Gastroesophageal sphincter (tissue), 4 donors: ENCODE measurements at regions not wholly inside any gene's neighbourhood (a gene's known extent, or its start where the extent isn't known, plus 50 kb on each side); places are given as distances from the start of the nearest gene placed in this dataset.

ENCODE experiments used
- ATAC-seq: fragments of 150-250 bp; one replicate; pipeline ENCODE4 v1.9.1; 2016; ENCODE audit warnings: mild to moderate bottlenecking, moderate library complexity
- H3K27ac ChIP-seq, 4 donors: fragments of 200-600 bp; sonication (generic) in 3 of 4; 1 replicate in 3 of 4; 2 replicates in 1 of 4; pipeline ENCODE4 v1.5.1; 2016 to 2019
- H3K27me3 ChIP-seq: fragments of 200-600 bp; sonication (generic); one replicate; pipeline ENCODE4 v1.5.1; 2019
- H3K36me3 ChIP-seq, 2 donors: fragments of 200-600 bp; sonication (generic); one replicate each; pipeline ENCODE4 v1.5.1; 2019; ENCODE audit warnings: control low read depth in 1 of 2
- H3K4me1 ChIP-seq, 3 donors: fragments of 200-600 bp; sonication (generic); 1 replicate in 2 of 3; 2 replicates in 1 of 3; pipeline ENCODE4 v1.5.1; 2016 to 2019; ENCODE audit warnings: control low read depth in 2 of 3
- H3K4me3 ChIP-seq, 2 donors: fragments of 200-600 bp; sonication (generic); one replicate each; pipeline ENCODE4 v1.5.1; 2019; ENCODE audit warnings: mild to moderate bottlenecking in 1 of 2, moderate library complexity in 1 of 2
- H3K9me3 ChIP-seq, 3 donors: fragments of 200-600 bp; sonication (generic); one replicate each; pipeline ENCODE4 v1.5.1; 2017 to 2019; ENCODE audit warnings: control low read depth in 2 of 3
- EP300 ChIP-seq: sonication (generic); formaldehyde crosslinking; IDR thresholded peaks from one replicate; pipeline ENCODE4 v1.6.1; 2017; ENCODE audit warnings: antibody characterized with exemption, mild to moderate bottlenecking
- POLR2A ChIP-seq, 2 donors: fragments of 450-650 bp; IDR thresholded peaks; one replicate each; pipeline ENCODE4 v1.6.1; 2017; ENCODE audit warnings: antibody characterized with exemption in 2 of 2, mild to moderate bottlenecking in 2 of 2, moderate library complexity in 1 of 2
- POLR2AphosphoS5 ChIP-seq: sonication (generic); formaldehyde crosslinking; IDR thresholded peaks from one replicate; pipeline ENCODE4 v1.6.1; 2017; ENCODE audit warnings: antibody characterized with exemption
- WGBS, 2 donors: methylation state at CpG; one replicate each; pipeline ENCODE4 v1.1.5; 2018; ENCODE audit warnings: low coverage in 1 of 2; 5-methylcytosine and 5-hydroxymethylcytosine counted together
- TF ChIP-seq, protein P1 (sequence below), 4 experiments: fragments of 200-600 bp in 2 of 4; fragments of 450-650 bp in 2 of 4; sonication (generic) in 1 of 4; IDR thresholded peaks; one replicate each; pipeline ENCODE4 v1.5.1; 2017 to 2019; ENCODE audit warnings: antibody characterized with exemption in 4 of 4, mild to moderate bottlenecking in 2 of 4, moderate library complexity in 2 of 4

DNA sequence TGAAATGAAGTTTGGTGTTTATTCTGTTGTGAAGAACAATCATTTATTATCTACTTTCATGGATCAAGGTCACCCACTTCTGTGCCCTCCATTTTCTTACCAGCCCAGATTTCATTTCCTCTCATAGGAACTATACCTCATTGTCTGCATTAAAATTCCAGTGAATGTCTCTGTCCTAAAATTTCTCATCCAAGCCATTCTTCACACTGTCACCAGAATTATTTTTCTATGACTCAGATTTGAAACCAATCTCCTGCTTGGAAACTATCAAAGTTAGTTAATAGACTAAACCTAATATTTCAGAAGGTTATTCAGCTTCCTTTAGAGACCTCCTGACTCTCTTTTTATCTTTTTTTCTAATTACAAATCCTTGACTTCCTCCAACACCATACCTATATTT is 364.1 kb upstream of the CBLB start:
- Histone ChIP-seq H3K36me3 (no peaks in the 10 kb centered on the region), H3K4me1 (no peaks in the 10 kb centered on the region), H3K9me3 (no peaks in the 10 kb centered on the region), H3K27me3 (no peaks in the 10 kb centered on the region), H3K27ac (no peak overlapping the region), H3K4me3 (no peak overlapping the region)
- ATAC-seq = no peak
- TF ChIP-seq POLR2A (IDR thresholded peaks at IDR 0.05) (no peak), POLR2AphosphoS5 (no peak), EP300 (no peak)
- TF ChIP-seq, protein P1, sequence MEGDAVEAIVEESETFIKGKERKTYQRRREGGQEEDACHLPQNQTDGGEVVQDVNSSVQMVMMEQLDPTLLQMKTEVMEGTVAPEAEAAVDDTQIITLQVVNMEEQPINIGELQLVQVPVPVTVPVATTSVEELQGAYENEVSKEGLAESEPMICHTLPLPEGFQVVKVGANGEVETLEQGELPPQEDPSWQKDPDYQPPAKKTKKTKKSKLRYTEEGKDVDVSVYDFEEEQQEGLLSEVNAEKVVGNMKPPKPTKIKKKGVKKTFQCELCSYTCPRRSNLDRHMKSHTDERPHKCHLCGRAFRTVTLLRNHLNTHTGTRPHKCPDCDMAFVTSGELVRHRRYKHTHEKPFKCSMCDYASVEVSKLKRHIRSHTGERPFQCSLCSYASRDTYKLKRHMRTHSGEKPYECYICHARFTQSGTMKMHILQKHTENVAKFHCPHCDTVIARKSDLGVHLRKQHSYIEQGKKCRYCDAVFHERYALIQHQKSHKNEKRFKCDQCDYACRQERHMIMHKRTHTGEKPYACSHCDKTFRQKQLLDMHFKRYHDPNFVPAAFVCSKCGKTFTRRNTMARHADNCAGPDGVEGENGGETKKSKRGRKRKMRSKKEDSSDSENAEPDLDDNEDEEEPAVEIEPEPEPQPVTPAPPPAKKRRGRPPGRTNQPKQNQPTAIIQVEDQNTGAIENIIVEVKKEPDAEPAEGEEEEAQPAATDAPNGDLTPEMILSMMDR (IDR thresholded peaks at IDR 0.05) = no peak

DNA sequence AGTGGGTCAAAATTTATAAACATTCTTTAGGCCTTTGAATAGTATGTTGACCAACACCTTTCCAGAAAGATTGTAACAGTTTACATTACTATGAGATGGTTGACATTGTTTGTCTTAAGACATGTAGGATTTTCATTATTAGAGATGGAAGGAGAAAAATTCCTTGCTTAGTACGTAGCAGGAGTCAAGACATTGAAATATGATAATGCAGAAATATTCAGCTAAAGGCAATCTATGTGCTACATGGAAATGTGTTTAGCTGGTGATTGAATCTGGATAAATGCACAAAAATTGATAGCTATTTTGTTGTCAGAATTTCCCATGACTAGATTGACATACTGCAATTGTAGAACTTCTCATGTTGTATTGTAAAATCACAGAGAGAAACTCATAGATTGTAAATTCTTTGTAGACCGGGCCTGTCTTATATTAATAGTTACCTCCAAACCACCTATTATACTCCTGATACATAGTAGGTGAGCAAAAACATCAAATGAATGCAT is 370.4 kb upstream of the CBLB start:
- 75 to 87% methylated on average over 2 of the region's 2 CpGs for WGBS, 2 donors

DNA sequence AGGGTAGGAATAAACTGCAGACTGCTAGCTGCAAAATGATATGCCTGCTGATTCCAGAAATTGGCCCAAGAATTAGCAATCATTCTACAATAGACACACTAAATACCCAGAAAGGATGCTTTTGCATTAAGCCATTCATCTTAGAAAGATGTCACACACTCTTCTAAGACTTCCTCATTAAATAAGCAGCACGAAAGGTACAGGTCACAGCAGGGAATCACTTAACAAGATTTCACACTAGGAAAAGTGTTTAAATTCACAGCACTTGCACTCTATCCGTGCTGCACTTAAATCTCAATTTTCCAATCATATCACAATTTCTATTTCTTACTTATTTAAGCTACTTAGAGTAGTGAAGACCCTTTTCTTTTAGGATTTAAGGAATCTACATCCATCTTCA is 372.8 kb upstream of the CBLB start:
- WGBS, 2 donors = 57 to 79% methylated on average over 2 of the region's 2 CpGs

More for the DNA sequence above, 370.4 kb upstream of the CBLB start:
- Histone ChIP-seq H3K4me1 (no peaks in the 10 kb centered on the region), H3K27me3 (no peaks in the 10 kb centered on the region), H3K9me3 (no peaks in the 10 kb centered on the region), H3K4me3 (no peak overlapping the region), H3K36me3 (no peaks in the 10 kb centered on the region), H3K27ac (no peak overlapping the region)
- no peak for TF ChIP-seq EP300
- no peak for TF ChIP-seq POLR2A (IDR thresholded peaks at IDR 0.05)
- TF ChIP-seq, protein P1 (IDR thresholded peaks at IDR 0.05) = no peak
- TF ChIP-seq POLR2AphosphoS5 = no peak
- no peak for ATAC-seq

DNA sequence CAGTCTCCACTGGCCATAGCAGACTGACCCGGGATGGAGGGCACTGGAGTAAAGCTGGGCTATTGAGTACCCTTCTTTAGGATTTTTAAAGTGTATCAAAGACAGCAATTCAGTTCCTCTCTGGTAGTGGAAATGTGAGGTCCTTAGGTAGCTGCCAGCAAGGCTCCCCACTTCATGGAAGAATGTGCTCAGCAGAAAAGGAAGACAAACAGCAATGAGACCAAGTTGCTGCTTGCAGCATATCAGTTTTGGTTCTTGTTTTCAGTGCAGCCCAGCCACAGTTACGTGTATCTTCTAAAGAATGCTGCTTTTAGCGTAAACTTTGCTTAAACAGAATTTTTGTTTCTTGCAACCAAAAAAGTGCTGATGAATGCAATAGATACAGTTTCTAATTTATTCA is 374.0 kb upstream of the CBLB start:
- 76 to 81% methylated on average over 3 of the region's 3 CpGs for WGBS, 2 donors
- H3K27me3 ChIP-seq = no peaks in the 10 kb centered on the region
- no peaks in the 10 kb centered on the region for H3K36me3 ChIP-seq
- H3K4me3 ChIP-seq = no peak overlapping the region
- H3K27ac ChIP-seq = no peak overlapping the region
- no peak for ATAC-seq
- H3K4me1 ChIP-seq = no peaks in the 10 kb centered on the region
- TF ChIP-seq POLR2AphosphoS5 (no peak), POLR2A (IDR thresholded peaks at IDR 0.05) (no peak), EP300 (no peak)
- TF ChIP-seq, protein P1 (IDR thresholded peaks at IDR 0.05) = no peak
- H3K9me3 ChIP-seq = no peaks in the 10 kb centered on the region

More for the DNA sequence above, 372.8 kb upstream of the CBLB start:
- H3K27me3 ChIP-seq = no peaks in the 10 kb centered on the region
- no peak for ATAC-seq
- no peak overlapping the region for H3K4me3 ChIP-seq
- H3K27ac ChIP-seq = no peak overlapping the region
- no peaks in the 10 kb centered on the region for H3K36me3 ChIP-seq
- TF ChIP-seq POLR2A (IDR thresholded peaks at IDR 0.05) (no peak), POLR2AphosphoS5 (no peak), EP300 (no peak)
- TF ChIP-seq, protein P1 (IDR thresholded peaks at IDR 0.05) = no peak
- no peaks in the 10 kb centered on the region for H3K4me1 ChIP-seq
- H3K9me3 ChIP-seq = no peaks in the 10 kb centered on the region

DNA sequence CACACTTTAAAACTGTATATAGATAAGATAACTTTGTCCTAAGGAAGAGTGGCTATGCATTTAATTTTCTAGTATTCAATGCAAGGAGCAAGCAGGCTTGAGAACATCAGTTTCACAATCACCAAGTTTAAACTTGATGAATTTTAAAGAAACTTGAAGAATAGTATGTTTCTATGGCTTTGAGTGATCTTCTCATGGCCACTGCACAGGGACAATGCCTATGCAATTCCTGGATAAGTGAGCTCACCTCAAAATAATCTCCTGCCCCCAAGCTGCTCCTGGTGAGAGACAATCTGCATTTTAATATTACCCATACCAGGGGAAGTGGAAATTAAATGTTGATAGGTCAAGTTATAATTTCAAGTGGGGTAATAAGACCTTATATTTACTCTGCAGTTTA is 376.6 kb upstream of the CBLB start:
- ATAC-seq = no peak
- no peak overlapping the region for H3K4me3 ChIP-seq
- H3K27ac ChIP-seq = no peak overlapping the region
- H3K27me3 ChIP-seq = no peaks in the 10 kb centered on the region
- no peaks in the 10 kb centered on the region for H3K4me1 ChIP-seq
- no peaks in the 10 kb centered on the region for H3K9me3 ChIP-seq
- no peaks in the 10 kb centered on the region for H3K36me3 ChIP-seq
- TF ChIP-seq, protein P1 (IDR thresholded peaks at IDR 0.05) = no peak
- TF ChIP-seq POLR2AphosphoS5 = no peak
